Ovary (tissue), 7 donors: ENCODE measurements at regions not wholly inside any gene's neighbourhood (a gene's known extent, or its start where the extent isn't known, plus 50 kb on each side); places are given as distances from the start of the nearest gene placed in this dataset.
"Not testable (repeated sequence)": the region's sequence is repeated elsewhere in the genome, so short reads cannot be mapped to it uniquely, and the experiment has no call there.

ENCODE experiments used
- DNase-seq, 5 donors: peaks; one replicate each; pipeline ENCODE4 v3.0.0-alpha.2; 2019 to 2020
- H3K27ac ChIP-seq, 2 donors: fragments of 200-600 bp; one replicate each; pipeline versions ENCODE4 v1.5.1 to v1.8.0; 2019 to 2022
- H3K27me3 ChIP-seq: fragments of 200-600 bp; one replicate; pipeline ENCODE4 v1.8.0; 2022
- H3K36me3 ChIP-seq: fragments of 200-600 bp; sonication (generic); one replicate; pipeline ENCODE4 v1.5.1; 2019
- H3K4me1 ChIP-seq: one replicate; pipeline ENCODE4 v1.8.1; 2013; ENCODE audit warnings: mild to moderate bottlenecking, moderate library complexity; ENCODE audit not compliant: insufficient read depth
- H3K4me3 ChIP-seq: fragments of 200-600 bp; sonication (generic); one replicate; pipeline ENCODE4 v1.5.1; 2017
- H3K9me3 ChIP-seq, 2 donors: fragments of 200-600 bp in 1 of 2; sonication (generic) in 1 of 2; one replicate each; pipeline versions ENCODE4 v1.5.1 to v1.8.1; 2013 to 2019; ENCODE audit warnings: mild to moderate bottlenecking in 1 of 2, moderate library complexity in 1 of 2
- CTCF ChIP-seq, 3 donors: fragments of 450-650 bp in 2 of 3; fragments of 200-600 bp in 1 of 3; IDR thresholded peaks; one replicate each; pipeline versions ENCODE4 v1.5.1 to v1.8.0; 2016 to 2022; ENCODE audit warnings: antibody characterized with exemption in 3 of 3, mild to moderate bottlenecking in 1 of 3
- EP300 ChIP-seq: sonication (generic); formaldehyde crosslinking; IDR thresholded peaks from one replicate; pipeline ENCODE4 v1.6.1; 2017; ENCODE audit warnings: antibody characterized with exemption
- POLR2A ChIP-seq: fragments of 450-650 bp; IDR thresholded peaks from one replicate; pipeline ENCODE4 v1.6.1; 2017; ENCODE audit warnings: antibody characterized with exemption, mild to moderate bottlenecking, moderate library complexity
- WGBS, 3 donors: extraction: QIAGEN DNeasy Blood & Tissue Kit in 1 of 3; methylation state at CpG; one replicate each; pipeline versions ENCODE4 v1.1.5 to v1.1.7; 2013 to 2017; 5-methylcytosine and 5-hydroxymethylcytosine counted together
- intact Hi-C, 4 donors: fragments of 100-400 bp; cut with DNase I; formaldehyde crosslinking; loops; one replicate each; pipeline versions ENCODE4 v1.11.0 to v1.15.1; 2022 to 2023
- donor health status: DM: no; HTN: no; CAD: no; lungs with moderate emphysema.
- donor health status: DM: no; HTN: no; CAD: no.
- donor health status: Bipolar disorder and iron deficiency.
- donor health status: DM: no; HTN: no; CAD: no.
- donor health status: DM: yes; HTN: yes; CAD: no.

- TF ChIP-seq POLR2A (no peak), EP300 (no peak), CTCF (IDR thresholded peaks at IDR 0.05) (no peak)
- Histone ChIP-seq H3K27me3 (no peaks in the 10 kb centered on the region), H3K9me3 (no peaks in the 10 kb centered on the region), H3K4me3 (no peak overlapping the region), H3K36me3 (no peaks in the 10 kb centered on the region), H3K4me1 (no peaks in the 10 kb centered on the region), H3K27ac (no peak overlapping the region)
- 94 to 96% (median 95%) methylated on average over 8 of the region's 8 CpGs for WGBS, 3 donors
- intact Hi-C loops: no loop called here
- DNase-seq: no peak
Observed at GRCh38 chr10:33594475-33594874, 260.0 kb upstream of the NRP1 start.

- no peak for DNase-seq
- no peak for TF ChIP-seq EP300
- TF ChIP-seq CTCF (IDR thresholded peaks at IDR 0.05): no peak
- TF ChIP-seq POLR2A: no peak
Observed at GRCh38 chr10:33588974-33589600, 254.6 kb upstream of the NRP1 start.

GRCh38 chr10:33584596-33584995, 250.1 kb upstream of the NRP1 start:
- intact Hi-C loops, H3K9me3 ChIP-seq, H3K27me3 ChIP-seq, H3K27ac ChIP-seq, H3K4me3 ChIP-seq, DNase-seq, H3K4me1 ChIP-seq, H3K36me3 ChIP-seq: not testable (repeated sequence)
- 65 to 77% (median 67%) methylated on average over 3 of the region's 3 CpGs for WGBS, 3 donors

More at GRCh38 chr10:33588974-33589600, 254.6 kb upstream of the NRP1 start:
- intact Hi-C loops: no loop called here
- no peak overlapping the region for H3K4me3 ChIP-seq
- no peaks in the 10 kb centered on the region for H3K4me1 ChIP-seq
- H3K27ac ChIP-seq: no peak overlapping the region
- 67 to 80% (median 75%) methylated on average over 5 of the region's 5 CpGs for WGBS, 3 donors
- H3K27me3 ChIP-seq: no peaks in the 10 kb centered on the region
- no peaks in the 10 kb centered on the region for H3K9me3 ChIP-seq
- H3K36me3 ChIP-seq: no peaks in the 10 kb centered on the region

- H3K9me3 ChIP-seq: no peaks in the 10 kb centered on the region
- H3K27ac ChIP-seq: no peak overlapping the region
- TF ChIP-seq CTCF (IDR thresholded peaks at IDR 0.05): no peak
- TF ChIP-seq POLR2A: no peak
- no peak for TF ChIP-seq EP300
- 41 to 56% (median 55%) methylated on average over 3 of the region's 3 CpGs for WGBS, 3 donors
- no peaks in the 10 kb centered on the region for H3K4me1 ChIP-seq
- DNase-seq: no peak
- no peaks in the 10 kb centered on the region for H3K27me3 ChIP-seq
- intact Hi-C loops: no loop called here
- no peak overlapping the region for H3K4me3 ChIP-seq
- no peaks in the 10 kb centered on the region for H3K36me3 ChIP-seq
Observed at GRCh38 chr10:33579996-33580395, 245.5 kb upstream of the NRP1 start.

- H3K36me3 ChIP-seq: no peaks in the 10 kb centered on the region
- no peak for DNase-seq
- no peaks in the 10 kb centered on the region for H3K4me1 ChIP-seq
- no peaks in the 10 kb centered on the region for H3K9me3 ChIP-seq
- WGBS, 3 donors: 85 to 91% (median 90%) methylated on average over 2 of the region's 2 CpGs
- TF ChIP-seq POLR2A: no peak
- no peak for TF ChIP-seq EP300
- TF ChIP-seq CTCF (IDR thresholded peaks at IDR 0.05): no peak
- no peak overlapping the region for H3K27ac ChIP-seq
- no peak overlapping the region for H3K4me3 ChIP-seq
- intact Hi-C loops: no loop called here
- no peaks in the 10 kb centered on the region for H3K27me3 ChIP-seq
Observed at GRCh38 chr10:33573606-33574005, 239.1 kb upstream of the NRP1 start.
